Lower lobe of right lung (tissue), 2 donors: ENCODE measurements at regions not wholly inside any gene's neighbourhood (a gene's known extent, or its start where the extent isn't known, plus 50 kb on each side); places are given as distances from the start of the nearest gene placed in this dataset.
"Not testable (repeated sequence)": the region's sequence is repeated elsewhere in the genome, so short reads cannot be mapped to it uniquely, and the experiment has no call there.

ENCODE experiments used
- ATAC-seq, 2 donors: fragments of 200-7000 bp; cut with Tn5 transposase; one replicate each; pipeline ENCODE4 v1.9.1; 2020 to 2022; ENCODE audit warnings: mild to moderate bottlenecking in 2 of 2, moderate library complexity in 2 of 2
- DNase-seq: peaks from one replicate; pipeline ENCODE4 v3.0.0-alpha.2; 2020
- H3K27ac ChIP-seq: fragments of 200-600 bp; one replicate; pipeline ENCODE4 v1.8.0; 2022
- H3K27me3 ChIP-seq: fragments of 200-600 bp; one replicate; pipeline ENCODE4 v1.8.0; 2022; ENCODE audit warnings: low read depth
- H3K36me3 ChIP-seq: fragments of 200-600 bp; one replicate; pipeline ENCODE4 v1.8.0; 2022; ENCODE audit warnings: mild to moderate bottlenecking
- H3K4me1 ChIP-seq: fragments of 200-600 bp; one replicate; pipeline ENCODE4 v1.8.0; 2022
- H3K4me3 ChIP-seq: fragments of 200-600 bp; one replicate; pipeline ENCODE4 v1.8.0; 2022; ENCODE audit warnings: mild to moderate bottlenecking
- H3K9me3 ChIP-seq: fragments of 200-600 bp; one replicate; pipeline ENCODE4 v1.8.0; 2022
- intact Hi-C: fragments of 100-400 bp; cut with DNase I; formaldehyde crosslinking; loops from one replicate; pipeline ENCODE4 v1.11.0; 2022
- TF ChIP-seq, protein P1 (sequence below): fragments of 200-600 bp; IDR thresholded peaks from one replicate; pipeline ENCODE4 v1.8.0; 2022; ENCODE audit warnings: antibody characterized with exemption, mild to moderate bottlenecking
- donor health status: DM: no; HTN: yes; CAD: no; lungs with severe emphysema.

- Histone ChIP-seq H3K27ac (no peak overlapping the region), H3K4me1 (no peaks in the 10 kb centered on the region), H3K4me3 (no peak overlapping the region), H3K36me3 (no peaks in the 10 kb centered on the region), H3K27me3 (no peaks in the 10 kb centered on the region), H3K9me3 (no peaks in the 10 kb centered on the region)
- TF ChIP-seq, protein P1, sequence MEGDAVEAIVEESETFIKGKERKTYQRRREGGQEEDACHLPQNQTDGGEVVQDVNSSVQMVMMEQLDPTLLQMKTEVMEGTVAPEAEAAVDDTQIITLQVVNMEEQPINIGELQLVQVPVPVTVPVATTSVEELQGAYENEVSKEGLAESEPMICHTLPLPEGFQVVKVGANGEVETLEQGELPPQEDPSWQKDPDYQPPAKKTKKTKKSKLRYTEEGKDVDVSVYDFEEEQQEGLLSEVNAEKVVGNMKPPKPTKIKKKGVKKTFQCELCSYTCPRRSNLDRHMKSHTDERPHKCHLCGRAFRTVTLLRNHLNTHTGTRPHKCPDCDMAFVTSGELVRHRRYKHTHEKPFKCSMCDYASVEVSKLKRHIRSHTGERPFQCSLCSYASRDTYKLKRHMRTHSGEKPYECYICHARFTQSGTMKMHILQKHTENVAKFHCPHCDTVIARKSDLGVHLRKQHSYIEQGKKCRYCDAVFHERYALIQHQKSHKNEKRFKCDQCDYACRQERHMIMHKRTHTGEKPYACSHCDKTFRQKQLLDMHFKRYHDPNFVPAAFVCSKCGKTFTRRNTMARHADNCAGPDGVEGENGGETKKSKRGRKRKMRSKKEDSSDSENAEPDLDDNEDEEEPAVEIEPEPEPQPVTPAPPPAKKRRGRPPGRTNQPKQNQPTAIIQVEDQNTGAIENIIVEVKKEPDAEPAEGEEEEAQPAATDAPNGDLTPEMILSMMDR: no peak
- DNase-seq: no peak
- no peak for ATAC-seq
- intact Hi-C loops: no loop called here
These were observed 123.8 kb downstream of the CYP26B1 start for GRCh38 chr2:72023678-72024390.

DNA sequence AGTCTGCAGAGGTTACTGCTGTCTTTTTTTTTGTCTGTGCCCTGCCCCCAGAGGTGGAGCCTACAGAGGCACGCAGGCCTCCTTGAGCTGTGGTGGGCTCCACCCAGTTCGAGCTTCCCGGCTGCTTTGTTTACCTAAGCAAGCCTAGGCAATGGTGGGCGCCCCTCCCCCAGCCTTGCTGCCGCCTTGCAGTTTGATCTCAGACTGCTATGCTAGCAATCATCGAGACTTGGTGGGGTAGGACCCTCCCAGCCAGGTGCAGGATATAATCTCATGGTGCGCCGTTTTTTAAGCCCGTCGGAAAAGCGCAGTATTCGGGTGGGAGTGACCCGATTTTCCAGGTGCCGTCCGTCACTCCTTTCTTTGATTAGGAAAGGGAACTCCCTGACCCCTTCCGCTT lies 126.3 kb downstream of the CYP26B1 start:
- H3K27me3 ChIP-seq, H3K27ac ChIP-seq, intact Hi-C loops, H3K9me3 ChIP-seq, H3K4me1 ChIP-seq, DNase-seq, ATAC-seq, H3K36me3 ChIP-seq, H3K4me3 ChIP-seq: not testable (repeated sequence)

DNA sequence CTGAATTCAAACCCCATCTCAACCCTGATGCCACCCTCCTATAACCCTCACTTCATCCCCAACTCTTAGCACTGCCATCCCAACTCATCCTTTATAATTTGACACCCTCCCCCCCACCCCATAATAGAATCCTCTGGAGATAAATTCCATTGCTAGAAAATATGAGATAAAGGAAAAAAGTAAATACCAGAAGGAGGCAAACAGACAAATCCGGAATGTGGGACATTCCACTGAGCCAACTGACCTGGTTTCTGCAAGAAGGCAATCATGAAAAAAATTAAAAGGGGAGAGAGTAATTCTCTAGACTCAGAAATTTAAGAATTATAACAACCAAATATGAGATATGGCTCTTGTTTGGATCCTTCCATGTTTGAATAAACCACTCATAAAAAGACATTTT lies 132.4 kb downstream of the CYP26B1 start:
- no peak for DNase-seq
- no peak overlapping the region for H3K4me3 ChIP-seq
- no peaks in the 10 kb centered on the region for H3K27me3 ChIP-seq
- no peak overlapping the region for H3K27ac ChIP-seq
- H3K36me3 ChIP-seq: no peaks in the 10 kb centered on the region
- H3K4me1 ChIP-seq: no peaks in the 10 kb centered on the region
- intact Hi-C loops: no loop called here
- TF ChIP-seq, protein P1: no peak
- H3K9me3 ChIP-seq: no peaks in the 10 kb centered on the region
- no peak for ATAC-seq

DNA sequence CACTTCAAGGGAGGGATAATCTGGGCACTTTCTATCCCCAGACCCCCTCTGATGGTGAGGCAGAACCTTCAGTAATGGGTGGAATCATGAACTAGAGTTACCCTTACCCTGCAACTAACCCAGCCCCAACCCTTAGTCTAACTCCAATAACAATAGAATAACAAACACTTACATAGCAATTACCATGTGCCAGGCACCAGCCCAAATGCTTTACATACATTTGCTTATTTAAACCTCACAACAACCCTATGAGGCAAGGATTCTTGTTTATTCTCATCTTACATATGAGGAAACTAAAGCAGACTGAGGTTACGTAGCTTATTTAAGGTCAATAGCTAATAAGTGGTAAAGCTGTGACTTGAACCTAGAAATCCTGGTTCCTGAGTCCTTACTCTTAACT lies 132.8 kb downstream of the CYP26B1 start:
- intact Hi-C loops: no loop called here
- no peaks in the 10 kb centered on the region for H3K36me3 ChIP-seq
- no peaks in the 10 kb centered on the region for H3K9me3 ChIP-seq
- DNase-seq (no peak), ATAC-seq (no peak)
- H3K4me1 ChIP-seq: no peaks in the 10 kb centered on the region
- no peak overlapping the region for H3K4me3 ChIP-seq
- TF ChIP-seq, protein P1: no peak
- no peaks in the 10 kb centered on the region for H3K27me3 ChIP-seq
- H3K27ac ChIP-seq: no peak overlapping the region

DNA sequence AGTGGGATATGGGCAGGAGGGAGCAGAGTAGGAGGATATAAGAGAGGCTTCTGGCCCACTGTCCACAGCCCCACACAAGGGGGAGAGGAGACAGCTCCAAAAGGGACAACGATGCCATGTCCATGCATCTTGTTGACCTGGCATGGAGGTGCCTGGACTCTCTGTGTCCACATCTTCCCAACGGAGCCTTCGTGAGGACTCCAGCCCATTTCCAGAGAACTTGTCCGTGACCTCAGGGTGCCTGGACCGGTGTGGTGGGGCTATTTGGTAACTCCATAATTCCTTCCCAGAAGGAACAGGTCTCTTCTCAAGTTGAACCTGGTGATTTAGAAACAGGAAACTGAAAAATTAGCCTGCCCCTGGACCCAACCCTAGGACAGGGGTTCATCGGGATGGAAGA lies 133.9 kb downstream of the CYP26B1 start:
- ATAC-seq: no peak

GRCh38 chr2:72012886-72013574 lies 134.6 kb downstream of the CYP26B1 start:
- no peak overlapping the region for H3K4me3 ChIP-seq
- no peaks in the 10 kb centered on the region for H3K27me3 ChIP-seq
- ATAC-seq (peak in 1 of 2 donors; percentile 29), DNase-seq (no peak)
- H3K9me3 ChIP-seq: no peaks in the 10 kb centered on the region
- TF ChIP-seq, protein P1: no peak
- H3K27ac ChIP-seq: no peak overlapping the region
- no peaks in the 10 kb centered on the region for H3K4me1 ChIP-seq
- intact Hi-C loops: no loop called here
- no peaks in the 10 kb centered on the region for H3K36me3 ChIP-seq

More for the DNA sequence above, 133.9 kb downstream of the CYP26B1 start:
- H3K27me3 ChIP-seq: no peaks in the 10 kb centered on the region
- no peaks in the 10 kb centered on the region for H3K9me3 ChIP-seq
- H3K27ac ChIP-seq: no peak overlapping the region
- intact Hi-C loops: no loop called here
- H3K4me1 ChIP-seq: no peaks in the 10 kb centered on the region
- TF ChIP-seq, protein P1: no peak
- H3K36me3 ChIP-seq: no peaks in the 10 kb centered on the region
- no peak for DNase-seq
- no peak overlapping the region for H3K4me3 ChIP-seq
